Prostate gland (tissue), 2 donors: ENCODE measurements at regions not wholly inside any gene's neighbourhood (a gene's known extent, or its start where the extent isn't known, plus 50 kb on each side); places are given as distances from the start of the nearest gene placed in this dataset.

ENCODE experiments used
- CTCF ChIP-seq, 4 experiments: fragments of 200-600 bp in 2 of 4; fragments of 450-650 bp in 2 of 4; sonication (generic) in 2 of 4; IDR thresholded peaks; 1 replicate in 3 of 4; 2 replicates in 1 of 4; pipeline ENCODE4 v1.5.1; 2016 to 2019; ENCODE audit warnings: antibody characterized with exemption in 4 of 4, mild to moderate bottlenecking in 2 of 4, moderate library complexity in 2 of 4
- POLR2A ChIP-seq: fragments of 450-650 bp; IDR thresholded peaks from one replicate; pipeline ENCODE4 v1.6.1; 2016; ENCODE audit warnings: antibody characterized with exemption, mild to moderate bottlenecking
- POLR2AphosphoS5 ChIP-seq: sonication (generic); formaldehyde crosslinking; IDR thresholded peaks from one replicate; pipeline ENCODE4 v1.6.1; 2017; ENCODE audit warnings: antibody characterized with exemption

GRCh38 chr10:36516281-36516680 lies 609.1 kb upstream of the ANKRD30A start:
- TF ChIP-seq CTCF (IDR thresholded peaks at IDR 0.05), result no peak
- no peak for TF ChIP-seq POLR2AphosphoS5
- no peak for TF ChIP-seq POLR2A
